Medulla oblongata (tissue), 1 donor: ENCODE measurements at regions not wholly inside any gene's neighbourhood (a gene's known extent, or its start where the extent isn't known, plus 50 kb on each side); places are given as distances from the start of the nearest gene placed in this dataset.

Experiments
- DNase-seq: peaks from one replicate; pipeline ENCODE4 v3.0.0-alpha.2; 2015; ENCODE audit errors: extremely low spot score

GRCh38 chr7:133190650-133191049, 62.2 kb upstream of the EXOC4 start:
- DNase-seq = no peak

- DNase-seq = no peak
These were observed 61.1 kb upstream of the EXOC4 start for GRCh38 chr7:133191787-133192186.

- no peak for DNase-seq
These were observed 57.0 kb upstream of the EXOC4 start for GRCh38 chr7:133195868-133196267.

GRCh38 chr7:133196856-133197612, 55.8 kb upstream of the EXOC4 start:
- DNase-seq = no peak

GRCh38 chr7:133197972-133198544, 54.8 kb upstream of the EXOC4 start:
- DNase-seq = no peak

GRCh38 chr7:133199831-133200230, 53.0 kb upstream of the EXOC4 start:
- DNase-seq = no peak

- no peak for DNase-seq
These were observed 51.4 kb upstream of the EXOC4 start for GRCh38 chr7:133201470-133201869.

GRCh38 chr7:133202942-133203341, 49.9 kb upstream of the EXOC4 start:
- DNase-seq = no peak
